IMR-90 (cell line): ENCODE measurements at regions not wholly inside any gene's neighbourhood (a gene's known extent, or its start where the extent isn't known, plus 50 kb on each side); places are given as distances from the start of the nearest gene placed in this dataset.
A peak's percentile ranks its signal among the peaks of the same experiment; 100 is the strongest.

Source experiments
- ATAC-seq: fragments of 200-7000 bp; cut with Tn5 transposase; 2 replicates; pipeline ENCODE4 v1.9.1; 2020; ENCODE audit warnings: low read depth, mild to moderate bottlenecking, moderate library complexity
- BruUV-seq: library from RNA; stranded (reverse); fragments of 400-500 nt; replicated peaks from 2 replicates; lab custom pipeline; 2021; lab: Mats Ljungman, UMichigan
- CTCF ChIA-PET: fragments of 300-600 bp; formaldehyde crosslinking; extraction: SDS; loops from one replicate; lab custom pipeline; 2021; ENCODE audit warnings: antibody characterized with exemption; lab: Yijun Ruan, JAX
- POLR2A ChIA-PET: fragments of 300-600 bp; sonication (Branson Sonifier 250); formaldehyde crosslinking; loops from one replicate; lab custom pipeline; 2022; ENCODE audit warnings: antibody characterized with exemption; ENCODE audit not compliant: unreplicated experiment; lab: Charles Lee
- DNase-seq: peaks from one replicate; pipeline ENCODE4 v3.0.0; 2013
- H2AFZ ChIP-seq: replicated peaks from 2 replicates; pipeline ENCODE3; 2013; ENCODE audit warnings: low read length, mild to moderate bottlenecking; ENCODE audit not compliant: poor library complexity
- H2AK5ac ChIP-seq: 2 replicates; pipeline ENCODE4 v1.6.1; 2013; ENCODE audit warnings: low read depth, low read length, inconsistent platforms
- H2AK9ac ChIP-seq: replicated peaks from 2 replicates; pipeline ENCODE3; 2013; ENCODE audit warnings: mild to moderate bottlenecking, low read depth, low read length, moderate library complexity; ENCODE audit not compliant: poor library complexity
- H2BK120ac ChIP-seq: 2 replicates; pipeline ENCODE4 v1.6.1; 2013; ENCODE audit warnings: low read depth, low read length, inconsistent platforms
- H2BK15ac ChIP-seq: 3 replicates; pipeline ENCODE4 v1.6.1; 2013; ENCODE audit warnings: low read depth, low read length, inconsistent platforms
- H2BK20ac ChIP-seq: 2 replicates; pipeline ENCODE4 v1.6.1; 2013; ENCODE audit warnings: low read depth, mild to moderate bottlenecking, inconsistent platforms, low read length, moderate library complexity
- H2BK5ac ChIP-seq: 2 replicates; pipeline ENCODE4 v1.6.1; 2013; ENCODE audit warnings: mild to moderate bottlenecking, low read depth, low read length, inconsistent platforms; ENCODE audit not compliant: poor library complexity, severe bottlenecking
- H3K14ac ChIP-seq: replicated peaks from 2 replicates; pipeline ENCODE4 v1.6.1; 2013; ENCODE audit warnings: low read depth, low read length, inconsistent platforms
- H3K18ac ChIP-seq: 2 replicates; pipeline ENCODE4 v1.6.1; 2013; ENCODE audit warnings: low read depth, low read length, control low read depth
- H3K23ac ChIP-seq: 2 replicates; pipeline ENCODE4 v1.6.1; 2013; ENCODE audit warnings: low read depth, low read length, inconsistent platforms
- H3K27ac ChIP-seq: 2 replicates; pipeline ENCODE4 v1.5.1; 2013; ENCODE audit warnings: mild to moderate bottlenecking, control low read depth, low read length; ENCODE audit not compliant: insufficient read depth
- H3K27me3 ChIP-seq: 2 replicates; pipeline ENCODE4 v1.6.1; 2013; ENCODE audit warnings: low read length; ENCODE audit not compliant: control insufficient read depth, insufficient read depth
- H3K36me3 ChIP-seq: 2 replicates; pipeline ENCODE4 v1.6.1; 2013; ENCODE audit warnings: low read length, mixed read lengths; ENCODE audit not compliant: control insufficient read depth, insufficient read depth
- H3K4ac ChIP-seq: 2 replicates; pipeline ENCODE4 v1.6.1; 2013; ENCODE audit warnings: low read depth, low read length, inconsistent platforms
- H3K4me1 ChIP-seq: 2 replicates; pipeline ENCODE4 v1.6.1; 2013; ENCODE audit warnings: low read length, mixed read lengths; ENCODE audit not compliant: control insufficient read depth, insufficient read depth
- H3K4me2 ChIP-seq: 2 replicates; pipeline ENCODE4 v1.6.1; 2013; ENCODE audit warnings: low read depth, mild to moderate bottlenecking, control low read depth, low read length, moderate library complexity
- H3K4me3 ChIP-seq: 2 replicates; pipeline ENCODE4 v1.5.1; 2013; ENCODE audit warnings: low read depth, mild to moderate bottlenecking, control low read depth, low read length, moderate library complexity; ENCODE audit not compliant: insufficient read depth
- H3K56ac ChIP-seq: 2 replicates; pipeline ENCODE4 v1.6.1; 2013; ENCODE audit warnings: low read length, inconsistent platforms; ENCODE audit not compliant: insufficient read depth; ENCODE audit errors: extremely low read depth
- H3K79me1 ChIP-seq, 2 experiments: 2 replicates each; pipeline ENCODE4 v1.6.1; 2013; ENCODE audit warnings: low read length in 2 of 2, inconsistent platforms in 1 of 2, low read depth in 1 of 2
- H3K9ac ChIP-seq: 2 replicates; pipeline ENCODE4 v1.6.1; 2013; ENCODE audit warnings: low read depth, low read length, control low read depth
- H3K9me1 ChIP-seq: 2 replicates; pipeline ENCODE4 v1.6.1; 2013; ENCODE audit warnings: low read length, inconsistent platforms; ENCODE audit not compliant: insufficient read depth
- H3K9me3 ChIP-seq: 2 replicates; pipeline ENCODE4 v1.6.1; 2013; ENCODE audit warnings: low read length; ENCODE audit not compliant: control insufficient read depth, insufficient read depth
- H4K20me1 ChIP-seq: 2 replicates; pipeline ENCODE4 v1.6.1; 2013; ENCODE audit warnings: low read length, inconsistent platforms; ENCODE audit not compliant: insufficient read depth
- H4K5ac ChIP-seq: 2 replicates; pipeline ENCODE4 v1.6.1; 2013; ENCODE audit warnings: mild to moderate bottlenecking, low read depth, low read length, control low read depth
- H4K8ac ChIP-seq, 2 experiments: 2 replicates each; pipeline ENCODE4 v1.6.1; 2013; ENCODE audit warnings: low read depth in 2 of 2, low read length in 2 of 2, control low read depth in 1 of 2, inconsistent platforms in 1 of 2
- H4K91ac ChIP-seq: 2 replicates; pipeline ENCODE4 v1.6.1; 2013; ENCODE audit warnings: low read depth, low read length, inconsistent platforms; ENCODE audit not compliant: insufficient read depth
- BHLHE40 ChIP-seq: fragments of 150-350 bp; IDR thresholded peaks from 2 replicates; pipeline ENCODE4 v1.6.1; 2016; ENCODE audit warnings: mild to moderate bottlenecking, low read depth, low read length
- NFE2L2 ChIP-seq: fragments of 150-350 bp; IDR thresholded peaks from 2 replicates; pipeline ENCODE4 v1.6.1; 2016; ENCODE audit warnings: low read depth, mild to moderate bottlenecking, low read length
- WGBS, 2 experiments: methylation state at CpG; one replicate each; pipeline versions ENCODE4 v1.1.5 to v1.1.7; 2013; ENCODE audit warnings: missing lambda C conversion rate in 2 of 2; ENCODE audit not compliant: insufficient read length in 1 of 2; ENCODE audit errors: extremely low coverage in 2 of 2; 5-methylcytosine and 5-hydroxymethylcytosine counted together
- dilution Hi-C: fragments of 300-500 bp; cut with HindIII; formaldehyde crosslinking; loops from one replicate; pipeline ENCODE4 v1.14.3; 2018; ENCODE audit warnings: low sequenced_read_pairs; ENCODE audit not compliant: unreplicated experiment
- in situ Hi-C: fragments of 300-500 bp; cut with MboI; formaldehyde crosslinking; loops from 3 replicates; pipeline ENCODE4 v1.14.3; 2019; ENCODE audit warnings: low sequenced_read_pairs, inconsistent platforms, mixed read lengths
- intact Hi-C: fragments of 100-400 bp; cut with micrococcal nuclease; formaldehyde crosslinking; loops from 2 replicates; pipeline ENCODE4 v1.10.0; 2022
- TF ChIP-seq, protein P1 (sequence below): fragments of 150-350 bp; IDR thresholded peaks from 2 replicates; pipeline ENCODE4 v1.6.1; 2017; ENCODE audit warnings: mild to moderate bottlenecking, antibody characterized with exemption, low read length, low read depth

DNA sequence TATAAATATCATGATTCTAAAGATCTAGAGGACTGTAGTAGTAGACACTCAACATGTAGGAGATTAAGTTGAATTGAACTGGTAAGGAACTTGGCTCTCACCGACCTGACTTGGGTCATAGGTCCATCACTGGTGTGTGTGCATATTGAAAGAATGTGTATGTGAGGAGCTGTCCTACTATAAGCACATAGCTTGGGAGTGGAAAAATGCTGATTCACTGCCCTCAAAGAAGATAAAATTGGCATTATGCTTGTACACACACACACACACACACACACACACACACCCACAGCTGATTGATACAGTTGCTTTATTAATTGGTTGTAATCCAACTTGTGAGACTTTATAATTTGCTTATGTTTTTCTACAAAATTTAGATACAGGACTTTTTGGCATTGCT lies 411.0 kb upstream of the NR2F2 start:
- Histone ChIP-seq H3K27ac (no peak overlapping the region), H2AK5ac (no peak overlapping the region), H3K79me1 (no peaks in the 10 kb centered on the region), H2BK15ac (no peak overlapping the region), H3K4me2 (no peak overlapping the region), H3K14ac (no peak overlapping the region), H3K27me3 (no peaks in the 10 kb centered on the region), H4K5ac (no peak overlapping the region), H3K56ac (no peak overlapping the region), H3K4ac (no peak overlapping the region), H3K9me3 (no peaks in the 10 kb centered on the region), H2AK9ac (no peak overlapping the region), H3K36me3 (no peaks in the 10 kb centered on the region), H3K9me1 (no peaks in the 10 kb centered on the region), H3K23ac (no peak overlapping the region), H3K18ac (no peak overlapping the region), H2AFZ (no peak overlapping the region), H2BK20ac (no peak overlapping the region), H2BK5ac (no peak overlapping the region), H4K20me1 (no peaks in the 10 kb centered on the region), H2BK120ac (no peak overlapping the region), H4K91ac (no peak overlapping the region), H3K9ac (no peak overlapping the region), H3K4me3 (no peak overlapping the region), H4K8ac (no peak overlapping the region), H3K4me1 (no peaks in the 10 kb centered on the region)
- dilution Hi-C loops = no loop called here
- TF ChIP-seq, protein P1, sequence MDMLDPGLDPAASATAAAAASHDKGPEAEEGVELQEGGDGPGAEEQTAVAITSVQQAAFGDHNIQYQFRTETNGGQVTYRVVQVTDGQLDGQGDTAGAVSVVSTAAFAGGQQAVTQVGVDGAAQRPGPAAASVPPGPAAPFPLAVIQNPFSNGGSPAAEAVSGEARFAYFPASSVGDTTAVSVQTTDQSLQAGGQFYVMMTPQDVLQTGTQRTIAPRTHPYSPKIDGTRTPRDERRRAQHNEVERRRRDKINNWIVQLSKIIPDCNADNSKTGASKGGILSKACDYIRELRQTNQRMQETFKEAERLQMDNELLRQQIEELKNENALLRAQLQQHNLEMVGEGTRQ = no peak
- TF ChIP-seq BHLHE40 (no peak), NFE2L2 (0 out of 2 replicates have a peak, but pooled peaks have one; percentile 49)
- intact Hi-C loops = no loop called here
- POLR2A ChIA-PET = no interaction called here
- in situ Hi-C loops = no loop called here
- CTCF ChIA-PET = interaction anchor here (1.7 kb wide), 1 partner anchor 9 kb away, joined by 4 read pairs; no protein-coding TSS in a partner anchor
- no TSS peak for BruUV-seq
- DNase-seq (peak; percentile 51), ATAC-seq (peak; percentile 24; the same call in 1 of the 2 replicates)
- WGBS, 2 experiments = 38% methylated on average over 1 of the region's 1 CpG; no CpG with 5 or more reads in 1 of the 2 experiments
